Osteoblast (primary cell): ENCODE measurements at regions not wholly inside any gene's neighbourhood (a gene's known extent, or its start where the extent isn't known, plus 50 kb on each side); places are given as distances from the start of the nearest gene placed in this dataset.
A peak's percentile ranks its signal among the peaks of the same experiment; 100 is the strongest.

Source experiments
- DNase-seq: peaks from one replicate; pipeline ENCODE4 v3.0.0; 2011; ENCODE audit warnings: low spot score, mixed read lengths; ENCODE audit not compliant: insufficient read length; ENCODE audit errors: missing footprints
- H2AFZ ChIP-seq: 2 replicates; pipeline ENCODE4 v1.6.0; 2011; ENCODE audit warnings: mild to moderate bottlenecking, low read length
- H3K27ac ChIP-seq: 2 replicates; pipeline ENCODE4 v1.5.1; 2011; ENCODE audit warnings: mild to moderate bottlenecking, low read depth, low read length, moderate library complexity
- H3K27me3 ChIP-seq: 2 replicates; pipeline ENCODE4 v1.6.0; 2012; ENCODE audit warnings: mild to moderate bottlenecking, control low read depth, inconsistent platforms, low read length, moderate library complexity; ENCODE audit not compliant: insufficient read depth
- H3K36me3 ChIP-seq: 2 replicates; pipeline ENCODE4 v1.5.1; 2011; ENCODE audit warnings: mild to moderate bottlenecking, low read length, control low read depth, moderate library complexity; ENCODE audit not compliant: insufficient read depth
- H3K4me1 ChIP-seq: 2 replicates; pipeline ENCODE4 v1.5.1; 2011; ENCODE audit warnings: mild to moderate bottlenecking, low read length, control low read depth, moderate library complexity; ENCODE audit not compliant: insufficient read depth
- H3K4me2 ChIP-seq: 2 replicates; pipeline ENCODE4 v1.6.0; 2011; ENCODE audit warnings: mild to moderate bottlenecking, low read length; ENCODE audit not compliant: insufficient read depth
- H3K4me3 ChIP-seq: fragments of 200-600 bp; sonication (generic); 3 replicates; pipeline ENCODE4 v1.5.1; 2012; ENCODE audit warnings: mild to moderate bottlenecking, low read length, inconsistent platforms; ENCODE audit not compliant: insufficient read depth
- H3K79me2 ChIP-seq: 2 replicates; pipeline ENCODE4 v1.6.0; 2012; ENCODE audit warnings: mild to moderate bottlenecking, low read length, control low read depth, inconsistent platforms; ENCODE audit not compliant: insufficient read depth
- H3K9me3 ChIP-seq: 2 replicates; pipeline ENCODE4 v1.5.1; 2011; ENCODE audit warnings: low read depth, low read length, control low read depth
- H4K20me1 ChIP-seq: 2 replicates; pipeline ENCODE4 v1.6.0; 2012; ENCODE audit warnings: mild to moderate bottlenecking, low read length, control low read depth; ENCODE audit not compliant: insufficient read depth
- TF ChIP-seq, protein P1 (sequence below): IDR thresholded peaks from 2 replicates; pipeline ENCODE4 v1.5.1; 2011; ENCODE audit warnings: mild to moderate bottlenecking, low read depth, low read length, moderate library complexity; ENCODE audit errors: extremely low read depth

GRCh38 chrX:134727363-134727762 is 69.1 kb upstream of the PLAC1 start:
- H3K27ac ChIP-seq: no peak overlapping the region
- no peak overlapping the region for H3K4me3 ChIP-seq
- no peaks in the 10 kb centered on the region for H3K79me2 ChIP-seq
- H3K9me3 ChIP-seq: no peaks in the 10 kb centered on the region
- peaks cover 5% of the 10 kb centered on the region for H3K4me1 ChIP-seq
- H4K20me1 ChIP-seq: no peaks in the 10 kb centered on the region
- H3K36me3 ChIP-seq: no peaks in the 10 kb centered on the region
- no peaks in the 10 kb centered on the region for H3K27me3 ChIP-seq
- TF ChIP-seq, protein P1, sequence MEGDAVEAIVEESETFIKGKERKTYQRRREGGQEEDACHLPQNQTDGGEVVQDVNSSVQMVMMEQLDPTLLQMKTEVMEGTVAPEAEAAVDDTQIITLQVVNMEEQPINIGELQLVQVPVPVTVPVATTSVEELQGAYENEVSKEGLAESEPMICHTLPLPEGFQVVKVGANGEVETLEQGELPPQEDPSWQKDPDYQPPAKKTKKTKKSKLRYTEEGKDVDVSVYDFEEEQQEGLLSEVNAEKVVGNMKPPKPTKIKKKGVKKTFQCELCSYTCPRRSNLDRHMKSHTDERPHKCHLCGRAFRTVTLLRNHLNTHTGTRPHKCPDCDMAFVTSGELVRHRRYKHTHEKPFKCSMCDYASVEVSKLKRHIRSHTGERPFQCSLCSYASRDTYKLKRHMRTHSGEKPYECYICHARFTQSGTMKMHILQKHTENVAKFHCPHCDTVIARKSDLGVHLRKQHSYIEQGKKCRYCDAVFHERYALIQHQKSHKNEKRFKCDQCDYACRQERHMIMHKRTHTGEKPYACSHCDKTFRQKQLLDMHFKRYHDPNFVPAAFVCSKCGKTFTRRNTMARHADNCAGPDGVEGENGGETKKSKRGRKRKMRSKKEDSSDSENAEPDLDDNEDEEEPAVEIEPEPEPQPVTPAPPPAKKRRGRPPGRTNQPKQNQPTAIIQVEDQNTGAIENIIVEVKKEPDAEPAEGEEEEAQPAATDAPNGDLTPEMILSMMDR: no peak
- no peak overlapping the region for H3K4me2 ChIP-seq
- no peak overlapping the region for H2AFZ ChIP-seq
- DNase-seq: no peak

- no peak overlapping the region for H3K4me3 ChIP-seq
- DNase-seq: no peak
- no peak overlapping the region for H2AFZ ChIP-seq
- H3K4me2 ChIP-seq: no peak overlapping the region
- H3K9me3 ChIP-seq: no peaks in the 10 kb centered on the region
- H3K4me1 ChIP-seq: peaks cover 4% of the 10 kb centered on the region
- TF ChIP-seq, protein P1: no peak
- H3K36me3 ChIP-seq: no peaks in the 10 kb centered on the region
- H3K27ac ChIP-seq: no peak overlapping the region
- no peaks in the 10 kb centered on the region for H4K20me1 ChIP-seq
- no peaks in the 10 kb centered on the region for H3K27me3 ChIP-seq
- H3K79me2 ChIP-seq: no peaks in the 10 kb centered on the region
Measured at GRCh38 chrX:134725103-134725690, 66.9 kb upstream of the PLAC1 start.

DNA sequence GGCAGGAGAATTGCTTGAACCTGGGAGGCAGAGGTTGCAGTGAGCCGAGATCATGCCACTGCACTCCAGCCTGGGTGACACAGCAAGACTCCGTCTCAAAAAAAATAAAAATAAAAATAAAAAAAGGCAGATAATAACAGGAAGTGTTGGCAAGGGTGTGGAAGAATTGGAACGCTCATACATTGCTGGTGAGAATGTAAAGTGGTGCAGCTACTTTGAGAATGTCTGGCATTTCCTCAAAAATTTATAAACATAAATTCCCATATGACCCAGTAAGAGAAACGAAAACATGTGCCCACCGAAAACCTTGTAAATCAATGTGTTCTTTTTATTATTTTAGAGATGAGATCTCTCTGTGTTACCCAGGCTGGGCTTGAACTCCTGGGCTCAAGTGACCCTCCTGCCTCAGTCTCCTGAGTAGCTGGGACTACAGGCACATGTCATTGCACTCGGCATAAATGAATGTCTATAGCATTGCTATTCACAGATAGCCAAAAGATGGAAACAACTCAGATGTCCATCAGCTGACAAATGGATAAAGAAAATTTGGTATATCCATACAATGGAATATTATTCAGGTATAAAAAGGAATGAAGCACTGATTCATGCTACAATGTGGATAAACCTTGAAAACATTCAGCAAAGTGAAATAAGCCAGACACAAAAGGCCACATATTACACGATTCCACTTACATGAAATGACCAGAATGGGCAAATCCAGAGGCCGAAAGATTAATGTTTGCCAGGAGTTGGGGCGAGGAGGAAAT is 63.7 kb upstream of the PLAC1 start:
- TF ChIP-seq, protein P1: no peak
- Histone ChIP-seq H2AFZ (no peak overlapping the region), H3K4me3 (no peak overlapping the region), H3K36me3 (no peaks in the 10 kb centered on the region), H3K27ac (no peak overlapping the region), H3K9me3 (no peaks in the 10 kb centered on the region), H4K20me1 (no peaks in the 10 kb centered on the region), H3K79me2 (no peaks in the 10 kb centered on the region), H3K4me1 (peaks cover 10% of the 10 kb centered on the region), H3K4me2 (no peak overlapping the region), H3K27me3 (no peaks in the 10 kb centered on the region)
- no peak for DNase-seq

GRCh38 chrX:134718966-134719317 is 60.7 kb upstream of the PLAC1 start:
- Histone ChIP-seq H3K4me1 (peaks cover 9% of the 10 kb centered on the region), H3K27me3 (no peaks in the 10 kb centered on the region), H3K79me2 (no peaks in the 10 kb centered on the region), H3K27ac (peak overlapping the region; percentile 19), H4K20me1 (no peaks in the 10 kb centered on the region), H3K4me2 (no peak overlapping the region), H3K4me3 (no peak overlapping the region), H3K36me3 (no peaks in the 10 kb centered on the region), H3K9me3 (no peaks in the 10 kb centered on the region), H2AFZ (no peak overlapping the region)
- DNase-seq: no peak
- TF ChIP-seq, protein P1: no peak
